Mucosa of descending colon (tissue), 3 donors: ENCODE measurements at regions not wholly inside any gene's neighbourhood (a gene's known extent, or its start where the extent isn't known, plus 50 kb on each side); places are given as distances from the start of the nearest gene placed in this dataset.
A peak's percentile ranks its signal among the peaks of the same experiment; 100 is the strongest.

ENCODE experiments used
- ATAC-seq: fragments of 200-7000 bp; cut with Tn5 transposase; one replicate; pipeline ENCODE4 v1.9.1; 2020; ENCODE audit warnings: mild to moderate bottlenecking, moderate library complexity
- DNase-seq, 3 donors: peaks; one replicate each; pipeline ENCODE4 v3.0.0-alpha.2; 2020
- H3K36me3 ChIP-seq: fragments of 200-600 bp; one replicate; pipeline ENCODE4 v1.8.0; 2021; ENCODE audit warnings: low read depth, mild to moderate bottlenecking
- H3K4me1 ChIP-seq: fragments of 200-600 bp; one replicate; pipeline ENCODE4 v1.8.0; 2021; ENCODE audit warnings: low read depth, mild to moderate bottlenecking
- H3K4me3 ChIP-seq: fragments of 200-600 bp; one replicate; pipeline ENCODE4 v1.8.0; 2021; ENCODE audit warnings: mild to moderate bottlenecking
- H3K9me3 ChIP-seq: fragments of 200-600 bp; one replicate; pipeline ENCODE4 v1.8.0; 2021; ENCODE audit warnings: mild to moderate bottlenecking
- intact Hi-C, 2 donors: fragments of 100-400 bp; cut with DNase I in 1 of 2; cut with micrococcal nuclease in 1 of 2; formaldehyde crosslinking; loops; one replicate each; pipeline versions ENCODE4 v1.11.0 to v1.11.1; 2022; cut with DNase I, micrococcal nuclease
- TF ChIP-seq, protein P1 (sequence below): fragments of 200-600 bp; IDR thresholded peaks from one replicate; pipeline ENCODE4 v1.8.0; 2022; ENCODE audit warnings: antibody characterized with exemption, mild to moderate bottlenecking
- donor health status: DM: no; HTN: no; CAD: no; lungs with moderate emphysema.
- donor health status: DM: no; HTN: no; CAD: no.
- donor health status: DM: no; HTN: yes; CAD: no.

DNA sequence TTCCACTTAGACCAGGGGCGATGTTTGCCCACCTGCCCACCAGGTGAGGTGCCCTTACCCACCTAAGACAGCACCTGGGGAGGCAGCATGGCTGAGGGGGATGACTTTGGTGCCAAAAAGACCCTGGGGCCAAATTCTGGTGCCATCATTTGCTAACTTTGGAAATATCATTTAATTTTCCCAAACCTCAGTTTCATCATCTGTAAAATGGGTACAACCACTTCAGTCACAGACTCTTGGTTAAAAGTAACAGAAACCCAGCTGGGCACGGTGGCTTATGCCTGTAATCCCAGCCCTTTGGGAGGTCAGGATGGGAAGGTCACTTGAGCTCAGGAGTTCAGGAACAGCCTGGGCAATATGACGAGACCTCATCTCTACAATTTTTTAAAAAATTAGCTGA, 177.8 kb downstream of the USP12 start:
- ATAC-seq, result no peak
- TF ChIP-seq, protein P1, sequence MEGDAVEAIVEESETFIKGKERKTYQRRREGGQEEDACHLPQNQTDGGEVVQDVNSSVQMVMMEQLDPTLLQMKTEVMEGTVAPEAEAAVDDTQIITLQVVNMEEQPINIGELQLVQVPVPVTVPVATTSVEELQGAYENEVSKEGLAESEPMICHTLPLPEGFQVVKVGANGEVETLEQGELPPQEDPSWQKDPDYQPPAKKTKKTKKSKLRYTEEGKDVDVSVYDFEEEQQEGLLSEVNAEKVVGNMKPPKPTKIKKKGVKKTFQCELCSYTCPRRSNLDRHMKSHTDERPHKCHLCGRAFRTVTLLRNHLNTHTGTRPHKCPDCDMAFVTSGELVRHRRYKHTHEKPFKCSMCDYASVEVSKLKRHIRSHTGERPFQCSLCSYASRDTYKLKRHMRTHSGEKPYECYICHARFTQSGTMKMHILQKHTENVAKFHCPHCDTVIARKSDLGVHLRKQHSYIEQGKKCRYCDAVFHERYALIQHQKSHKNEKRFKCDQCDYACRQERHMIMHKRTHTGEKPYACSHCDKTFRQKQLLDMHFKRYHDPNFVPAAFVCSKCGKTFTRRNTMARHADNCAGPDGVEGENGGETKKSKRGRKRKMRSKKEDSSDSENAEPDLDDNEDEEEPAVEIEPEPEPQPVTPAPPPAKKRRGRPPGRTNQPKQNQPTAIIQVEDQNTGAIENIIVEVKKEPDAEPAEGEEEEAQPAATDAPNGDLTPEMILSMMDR, result no peak
- Histone ChIP-seq H3K36me3 (no peaks in the 10 kb centered on the region), H3K9me3 (no peaks in the 10 kb centered on the region), H3K4me1 (peaks cover 2% of the 10 kb centered on the region), H3K4me3 (no peak overlapping the region)
- DNase-seq, result no peak
- intact Hi-C loops, result no loop called here

DNA sequence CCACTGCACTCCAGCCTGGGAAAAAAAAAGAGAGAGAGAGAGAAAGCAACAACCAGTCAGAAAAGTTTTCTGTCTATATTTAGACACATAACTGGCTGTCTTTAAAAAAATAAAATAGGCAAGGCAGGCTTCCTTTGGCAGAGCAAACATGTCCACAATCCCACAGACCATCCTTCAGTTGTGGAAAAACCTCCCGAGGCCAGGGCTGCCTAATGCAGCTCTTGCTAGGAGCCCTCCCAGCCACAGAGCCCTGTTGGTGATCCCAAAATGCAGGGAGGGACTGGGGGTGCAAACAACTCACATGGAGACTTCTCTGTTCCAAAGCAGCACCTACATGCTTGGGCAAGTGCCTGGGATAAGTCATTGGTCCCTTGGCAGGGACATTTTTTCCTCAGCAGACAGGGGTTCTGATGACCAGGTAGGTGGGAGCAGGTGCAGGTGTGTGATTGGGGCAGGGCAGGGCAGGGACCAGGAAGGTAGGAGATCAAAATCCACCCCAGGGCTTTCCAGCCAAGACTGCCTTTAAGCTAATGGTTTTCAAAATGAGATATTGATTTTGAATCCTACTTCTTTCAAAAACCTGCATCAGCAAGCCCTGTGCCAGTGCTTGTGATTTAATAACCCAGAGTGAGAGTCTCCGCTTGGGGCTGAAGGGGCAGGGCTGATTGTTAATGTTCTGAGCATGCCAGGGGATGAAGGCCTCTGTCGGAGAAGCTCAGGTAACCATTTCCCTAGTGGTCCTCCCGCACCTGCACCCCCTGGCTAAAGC, 178.5 kb downstream of the USP12 start:
- Histone ChIP-seq H3K4me3 (no peak overlapping the region), H3K36me3 (no peaks in the 10 kb centered on the region), H3K4me1 (peaks cover 2% of the 10 kb centered on the region), H3K9me3 (no peaks in the 10 kb centered on the region)
- ATAC-seq (peak; percentile 10), DNase-seq (no peak)
- TF ChIP-seq, protein P1, result no peak
- intact Hi-C loops, result no loop called here

DNA sequence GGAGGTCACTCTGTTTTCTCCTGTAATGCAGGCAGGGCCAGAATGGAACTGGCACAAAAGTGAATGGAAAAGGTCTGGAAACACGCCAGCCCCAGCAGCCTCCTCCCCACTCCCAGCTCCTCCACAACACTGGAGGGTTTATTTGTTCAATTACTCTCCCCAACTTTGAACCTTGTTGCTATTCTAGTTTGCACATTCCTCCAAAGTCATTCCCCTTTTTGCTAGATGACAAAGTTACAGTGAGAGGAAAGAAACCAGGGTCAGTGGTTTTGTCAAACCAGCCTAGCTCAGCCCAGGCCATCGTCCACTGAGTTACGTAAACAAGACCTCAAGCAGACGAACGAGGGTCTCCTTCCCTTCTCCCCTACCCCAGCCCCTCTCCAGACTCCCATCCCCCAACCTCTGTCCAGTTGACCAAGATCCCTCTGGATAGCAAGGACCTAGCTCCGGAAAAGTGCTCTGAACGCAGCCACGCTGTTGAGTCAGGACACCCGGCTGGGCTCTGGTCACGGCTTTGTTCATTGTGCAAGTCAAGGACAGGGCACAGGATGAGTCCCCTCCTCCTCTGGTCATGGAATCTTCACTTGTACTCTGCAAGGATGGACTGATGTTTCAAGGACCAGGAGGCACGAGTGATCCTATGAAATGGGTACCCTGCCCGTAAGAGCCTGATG, 180.0 kb downstream of the USP12 start:
- no peak for DNase-seq
- intact Hi-C loops, result no loop called here
- H3K36me3 ChIP-seq, result no peaks in the 10 kb centered on the region
- H3K4me1 ChIP-seq, result peaks cover 2% of the 10 kb centered on the region
- peak; percentile 29 for ATAC-seq
- H3K4me3 ChIP-seq, result no peak overlapping the region
- no peaks in the 10 kb centered on the region for H3K9me3 ChIP-seq
- TF ChIP-seq, protein P1, result no peak

DNA sequence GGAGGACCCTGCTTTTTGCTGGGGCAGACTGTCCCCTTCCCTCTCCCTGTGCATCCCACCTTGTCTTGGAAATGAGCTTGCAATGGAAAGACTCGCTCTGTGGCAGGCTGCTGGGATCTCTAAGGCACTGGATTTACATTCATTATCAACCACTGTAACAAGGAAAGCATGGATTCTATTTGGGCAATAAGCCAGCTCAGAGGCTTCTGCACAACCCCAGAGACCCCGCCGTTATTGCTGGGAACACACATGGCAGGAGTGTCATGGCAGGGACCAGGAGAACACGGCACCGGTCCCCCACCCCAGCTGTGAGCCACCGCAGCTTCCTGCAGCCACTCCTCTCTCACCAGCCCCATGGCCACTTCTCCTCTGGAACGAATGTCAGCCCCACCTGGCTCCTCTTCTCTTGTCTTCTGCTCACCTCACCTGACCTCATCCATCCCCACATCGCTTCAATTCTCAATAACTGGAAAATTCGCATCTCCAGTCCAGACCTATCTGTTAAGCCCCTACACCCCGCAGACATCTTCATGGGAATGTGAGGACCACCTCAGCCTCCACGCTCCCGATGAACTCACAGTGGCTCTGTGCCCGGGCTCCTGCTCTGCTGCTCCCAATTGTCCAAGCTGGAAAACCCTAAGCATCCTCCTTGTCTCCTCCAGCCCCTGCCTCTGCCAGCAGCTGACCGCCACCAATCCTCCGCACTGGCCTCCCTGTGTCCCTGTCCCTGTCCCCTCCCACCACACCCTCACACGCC, 181.5 kb downstream of the USP12 start:
- Histone ChIP-seq H3K4me3 (no peak overlapping the region), H3K9me3 (no peaks in the 10 kb centered on the region), H3K36me3 (no peaks in the 10 kb centered on the region), H3K4me1 (peaks cover 6% of the 10 kb centered on the region)
- intact Hi-C loops, result loop anchor here (5.0 to 10.0 kb wide), 4 partner anchors 285 to 835 kb away; partner anchors contain the start of gene RASL11A (in 2 of the 2)
- TF ChIP-seq, protein P1, result no peak
- no peak for DNase-seq
- ATAC-seq, result no peak

DNA sequence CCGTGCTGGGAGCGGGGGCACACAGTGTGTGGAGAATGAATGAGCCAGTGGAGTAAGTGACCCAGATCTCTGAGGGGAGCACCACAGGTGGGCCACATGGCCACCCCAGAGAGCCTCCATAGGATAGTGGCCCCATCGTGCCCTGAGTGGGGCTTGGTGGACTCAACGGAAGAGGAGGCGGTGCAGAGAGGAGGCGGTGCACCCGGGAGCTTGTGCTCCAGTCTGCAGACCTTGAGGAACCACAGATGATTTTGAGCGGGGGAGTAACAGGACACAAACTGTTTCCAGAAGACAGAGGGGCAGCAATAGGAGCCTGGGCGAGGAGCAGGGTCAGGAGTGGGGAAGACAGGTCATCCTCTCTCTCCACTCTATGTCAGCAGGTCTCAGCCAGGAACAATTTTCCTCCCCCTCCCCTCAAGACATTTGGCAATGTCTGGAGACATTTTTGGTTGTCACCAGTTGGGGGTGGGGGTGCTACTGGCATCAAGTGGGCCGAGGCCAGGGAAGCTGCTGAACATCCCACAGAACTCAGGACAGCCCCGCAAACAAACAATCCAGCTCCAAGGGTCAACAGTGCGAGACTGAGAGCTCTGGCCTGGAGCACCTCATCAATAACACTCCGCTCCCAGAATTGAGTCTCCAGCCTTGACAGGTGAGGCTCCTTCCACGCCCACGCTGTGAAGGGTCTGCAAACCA, 182.2 kb downstream of the USP12 start:
- intact Hi-C loops, result loop anchor here (5.0 to 10.0 kb wide), 4 partner anchors 285 to 835 kb away; partner anchors contain the start of gene RASL11A (in 2 of the 2)
- H3K36me3 ChIP-seq, result no peaks in the 10 kb centered on the region
- no peaks in the 10 kb centered on the region for H3K9me3 ChIP-seq
- H3K4me1 ChIP-seq, result peaks cover 13% of the 10 kb centered on the region
- H3K4me3 ChIP-seq, result no peak overlapping the region
- TF ChIP-seq, protein P1, result no peak
- DNase-seq, result no peak
- no peak for ATAC-seq
